H9 (cell line): ENCODE measurements at regions not wholly inside any gene's neighbourhood (a gene's known extent, or its start where the extent isn't known, plus 50 kb on each side); places are given as distances from the start of the nearest gene placed in this dataset.

Experiments used
- DNase-seq: peaks from one replicate; pipeline ENCODE4 v3.0.0-alpha.2; 2017
- H2AFZ ChIP-seq: one replicate; pipeline ENCODE4 v1.6.1; 2013; ENCODE audit warnings: mild to moderate bottlenecking, low read length, control low read depth, moderate library complexity
- H2AK5ac ChIP-seq: 2 replicates; pipeline ENCODE4 v1.6.1; 2013; ENCODE audit warnings: low read length, control low read depth, mixed read lengths; ENCODE audit not compliant: insufficient read length
- H2BK120ac ChIP-seq: one replicate; pipeline ENCODE4 v1.6.1; 2013; ENCODE audit warnings: low read depth, mild to moderate bottlenecking, low read length, control low read depth, inconsistent platforms; ENCODE audit not compliant: poor library complexity, severe bottlenecking
- H2BK12ac ChIP-seq: 2 replicates; pipeline ENCODE4 v1.6.1; 2013; ENCODE audit warnings: low read length, control low read depth, mixed read lengths, low read depth; ENCODE audit not compliant: insufficient read length
- H2BK15ac ChIP-seq: 2 replicates; pipeline ENCODE4 v1.6.1; 2013; ENCODE audit warnings: low read depth, low read length, control low read depth
- H2BK20ac ChIP-seq: one replicate; pipeline ENCODE4 v1.6.1; 2013; ENCODE audit warnings: low read depth, mild to moderate bottlenecking, low read length, control low read depth, inconsistent platforms; ENCODE audit not compliant: poor library complexity, severe bottlenecking
- H2BK5ac ChIP-seq: 2 replicates; pipeline ENCODE4 v1.6.1; 2013; ENCODE audit warnings: low read length, control low read depth, mixed read lengths; ENCODE audit not compliant: insufficient read length
- H3K14ac ChIP-seq: 2 replicates; pipeline ENCODE4 v1.6.1; 2013; ENCODE audit warnings: low read length, control low read depth; ENCODE audit not compliant: insufficient read depth
- H3K18ac ChIP-seq: 2 replicates; pipeline ENCODE4 v1.6.1; 2013; ENCODE audit warnings: low read depth, mild to moderate bottlenecking, mixed read lengths, low read length, control low read depth; ENCODE audit not compliant: insufficient read length
- H3K23ac ChIP-seq: 2 replicates; pipeline ENCODE4 v1.6.1; 2013; ENCODE audit warnings: low read length, control low read depth, mixed read lengths, low read depth; ENCODE audit not compliant: insufficient read length
- H3K23me2 ChIP-seq: 2 replicates; pipeline ENCODE4 v1.6.1; 2013; ENCODE audit warnings: low read depth, mild to moderate bottlenecking, mixed read lengths, low read length, control low read depth; ENCODE audit not compliant: insufficient read length, poor library complexity, severe bottlenecking
- H3K27ac ChIP-seq: 2 replicates; pipeline ENCODE4 v1.5.1; 2013; ENCODE audit warnings: low read length, control low read depth, mixed read lengths, low read depth; ENCODE audit not compliant: insufficient read length
- H3K27me3 ChIP-seq: 2 replicates; pipeline ENCODE4 v1.6.1; 2013; ENCODE audit warnings: low read length, control low read depth, inconsistent platforms; ENCODE audit not compliant: insufficient read depth
- H3K4ac ChIP-seq: 2 replicates; pipeline ENCODE4 v1.6.1; 2013; ENCODE audit warnings: low read depth, mild to moderate bottlenecking, control low read depth, inconsistent platforms, low read length, moderate library complexity
- H3K4me1 ChIP-seq: 2 replicates; pipeline ENCODE4 v1.6.1; 2013; ENCODE audit warnings: low read length, control low read depth, inconsistent platforms; ENCODE audit not compliant: insufficient read depth
- H3K4me2 ChIP-seq: 2 replicates; pipeline ENCODE4 v1.6.1; 2013; ENCODE audit warnings: low read length, control low read depth, mixed read lengths; ENCODE audit not compliant: insufficient read length, insufficient read depth
- H3K56ac ChIP-seq: 2 replicates; pipeline ENCODE4 v1.6.1; 2013; ENCODE audit warnings: low read depth, mild to moderate bottlenecking, mixed read lengths, low read length, control low read depth; ENCODE audit not compliant: insufficient read length
- H3K79me1 ChIP-seq: 2 replicates; pipeline ENCODE4 v1.6.1; 2013; ENCODE audit warnings: low read depth, mild to moderate bottlenecking, moderate library complexity, low read length, control low read depth, inconsistent platforms; ENCODE audit not compliant: insufficient read depth, poor library complexity, severe bottlenecking
- H3K79me2 ChIP-seq: 2 replicates; pipeline ENCODE4 v1.6.1; 2013; ENCODE audit warnings: low read length, control low read depth, inconsistent platforms; ENCODE audit not compliant: insufficient read depth
- H3K9ac ChIP-seq: 2 replicates; pipeline ENCODE4 v1.6.1; 2013; ENCODE audit warnings: low read length, control low read depth, mixed read lengths; ENCODE audit not compliant: insufficient read length; ENCODE audit errors: extremely low read depth
- H3K9me3 ChIP-seq: one replicate; pipeline ENCODE4 v1.6.1; 2013; ENCODE audit warnings: low read depth, low read length, inconsistent platforms; ENCODE audit not compliant: control insufficient read depth
- H3T11ph ChIP-seq: one replicate; pipeline ENCODE4 v1.6.1; 2013; ENCODE audit warnings: mild to moderate bottlenecking, low read length, control low read depth, inconsistent platforms
- H4K20me1 ChIP-seq: one replicate; pipeline ENCODE4 v1.6.1; 2013; ENCODE audit not compliant: control insufficient read depth, insufficient read length, insufficient read depth
- H4K5ac ChIP-seq: 2 replicates; pipeline ENCODE4 v1.6.1; 2013; ENCODE audit warnings: low read depth, mild to moderate bottlenecking, mixed read lengths, low read length, control low read depth; ENCODE audit not compliant: insufficient read length
- H4K8ac ChIP-seq: replicated peaks from 2 replicates; pipeline ENCODE4 v1.6.1; 2013; ENCODE audit warnings: low read length, control low read depth, mixed read lengths, low read depth; ENCODE audit not compliant: insufficient read length
- H4K91ac ChIP-seq: 2 replicates; pipeline ENCODE4 v1.6.1; 2013; ENCODE audit warnings: low read depth, mild to moderate bottlenecking, moderate library complexity, mixed read lengths, low read length, control low read depth; ENCODE audit not compliant: insufficient read length
- H3K27ac Mint-ChIP-seq, 3 experiments: 2 replicates in 2 of 3; 3 replicates in 1 of 3; pipeline ENCODE4 v1.8.0; 2020 to 2021; ENCODE audit warnings: mixed read lengths in 3 of 3, mild to moderate bottlenecking in 1 of 3, moderate library complexity in 1 of 3
- H3K27me3 Mint-ChIP-seq: 2 replicates; pipeline ENCODE4 v1.8.0; 2021; ENCODE audit warnings: low read depth, mild to moderate bottlenecking, moderate library complexity, mixed read lengths
- H3K36me3 Mint-ChIP-seq, 3 experiments: 2 replicates in 2 of 3; 3 replicates in 1 of 3; pipeline ENCODE4 v1.8.0; 2020 to 2021; ENCODE audit warnings: low read depth in 3 of 3, mixed read lengths in 3 of 3; ENCODE audit not compliant: insufficient read depth in 1 of 3
- H3K4me1 Mint-ChIP-seq, 2 experiments: 2 replicates each; pipeline ENCODE4 v1.8.0; 2020; ENCODE audit warnings: mixed read lengths in 2 of 2
- H3K4me3 Mint-ChIP-seq, 2 experiments: 2 replicates in 1 of 2; 3 replicates in 1 of 2; pipeline ENCODE4 v1.8.0; 2020 to 2021; ENCODE audit warnings: mild to moderate bottlenecking in 2 of 2, mixed read lengths in 2 of 2, moderate library complexity in 1 of 2
- H3K9me3 Mint-ChIP-seq, 2 experiments: 2 replicates in 1 of 2; 3 replicates in 1 of 2; pipeline ENCODE4 v1.8.0; 2020; ENCODE audit warnings: mild to moderate bottlenecking in 2 of 2, mixed read lengths in 2 of 2, moderate library complexity in 1 of 2
- WGBS: extraction: QIAGEN DNeasy Blood & Tissue Kit; methylation state at CpG from one replicate; pipeline ENCODE4 v1.1.7; 2013; ENCODE audit warnings: missing lambda C conversion rate, low lambda C conversion rate, mixed read lengths; ENCODE audit not compliant: insufficient read length; ENCODE audit errors: extremely low coverage; 5-methylcytosine and 5-hydroxymethylcytosine counted together
- TF ChIP-seq, protein P1 (sequence below): fragments of 200-600 bp; sonication (generic); conservative IDR thresholded peaks from 3 replicates; pipeline ENCODE4 v1.8.0; 2021; ENCODE audit warnings: antibody characterized with exemption, mild to moderate bottlenecking

DNA sequence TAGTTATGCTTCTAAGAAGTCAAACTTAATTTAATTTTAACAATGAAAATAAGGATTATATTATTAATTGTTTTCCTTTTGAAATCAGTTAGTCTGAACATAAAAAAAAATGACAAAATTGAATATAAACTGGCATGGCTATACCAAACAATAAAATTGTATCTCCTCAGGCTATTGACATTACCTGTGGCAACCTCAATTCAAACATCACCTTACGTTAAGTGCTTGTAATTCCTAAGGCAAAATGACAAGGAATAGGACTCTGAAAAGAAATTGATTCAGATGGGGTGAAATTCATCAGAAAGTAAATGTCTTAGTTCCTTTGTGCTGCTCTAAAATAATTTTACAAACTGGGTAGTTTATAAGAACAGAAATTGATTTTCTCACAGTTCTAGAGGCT is 89.5 kb downstream of the SLITRK6 start:
- H3K4me1 ChIP-seq, result no peaks in the 10 kb centered on the region
- H2BK20ac ChIP-seq, result no peak overlapping the region
- no peak overlapping the region for H3K14ac ChIP-seq
- no peak overlapping the region for H3T11ph ChIP-seq
- no peak for DNase-seq
- H3K9ac ChIP-seq, result no peak overlapping the region
- no peak overlapping the region for H3K4ac ChIP-seq
- no peak overlapping the region for H4K91ac ChIP-seq
- no peaks in the 10 kb centered on the region for H4K20me1 ChIP-seq
- Mint-ChIP-seq H3K4me3 (no peak overlapping the region), H3K9me3 (no peaks in the 10 kb centered on the region), H3K27ac (0 out of 7 replicates have a peak overlapping the region, but pooled peaks of 1 of the 3 experiments have one; percentile 65), H3K4me1 (0 out of 4 replicates have a peak, but pooled peaks cover 0 to 4% of the 10 kb centered on the region in 2 experiments), H3K27me3 (no peaks in the 10 kb centered on the region), H3K36me3 (no peaks in the 10 kb centered on the region)
- no peak overlapping the region for H2AFZ ChIP-seq
- H3K79me2 ChIP-seq, result no peaks in the 10 kb centered on the region
- H3K4me2 ChIP-seq, result no peak overlapping the region
- no peak overlapping the region for H2BK12ac ChIP-seq
- H3K27me3 ChIP-seq, result no peaks in the 10 kb centered on the region
- TF ChIP-seq, protein P1, sequence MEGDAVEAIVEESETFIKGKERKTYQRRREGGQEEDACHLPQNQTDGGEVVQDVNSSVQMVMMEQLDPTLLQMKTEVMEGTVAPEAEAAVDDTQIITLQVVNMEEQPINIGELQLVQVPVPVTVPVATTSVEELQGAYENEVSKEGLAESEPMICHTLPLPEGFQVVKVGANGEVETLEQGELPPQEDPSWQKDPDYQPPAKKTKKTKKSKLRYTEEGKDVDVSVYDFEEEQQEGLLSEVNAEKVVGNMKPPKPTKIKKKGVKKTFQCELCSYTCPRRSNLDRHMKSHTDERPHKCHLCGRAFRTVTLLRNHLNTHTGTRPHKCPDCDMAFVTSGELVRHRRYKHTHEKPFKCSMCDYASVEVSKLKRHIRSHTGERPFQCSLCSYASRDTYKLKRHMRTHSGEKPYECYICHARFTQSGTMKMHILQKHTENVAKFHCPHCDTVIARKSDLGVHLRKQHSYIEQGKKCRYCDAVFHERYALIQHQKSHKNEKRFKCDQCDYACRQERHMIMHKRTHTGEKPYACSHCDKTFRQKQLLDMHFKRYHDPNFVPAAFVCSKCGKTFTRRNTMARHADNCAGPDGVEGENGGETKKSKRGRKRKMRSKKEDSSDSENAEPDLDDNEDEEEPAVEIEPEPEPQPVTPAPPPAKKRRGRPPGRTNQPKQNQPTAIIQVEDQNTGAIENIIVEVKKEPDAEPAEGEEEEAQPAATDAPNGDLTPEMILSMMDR, result no peak
- no peak overlapping the region for H3K56ac ChIP-seq
- H3K23me2 ChIP-seq, result no peaks in the 10 kb centered on the region
- H2BK5ac ChIP-seq, result no peak overlapping the region
- no peaks in the 10 kb centered on the region for H3K9me3 ChIP-seq
- no peaks in the 10 kb centered on the region for H3K79me1 ChIP-seq
- H4K8ac ChIP-seq, result no peak overlapping the region
- WGBS, result no CpG with 5 or more reads among the region's 1 CpG
- H2AK5ac ChIP-seq, result no peak overlapping the region
- no peak overlapping the region for H3K23ac ChIP-seq
- no peak overlapping the region for H3K27ac ChIP-seq
- no peak overlapping the region for H2BK120ac ChIP-seq
- H3K18ac ChIP-seq, result no peak overlapping the region
- H4K5ac ChIP-seq, result no peak overlapping the region
- H2BK15ac ChIP-seq, result no peak overlapping the region
